ENCODE measurements at regions not wholly inside any gene's neighbourhood (a gene's known extent, or its start where the extent isn't known, plus 50 kb on each side); places are given as distances from the start of the nearest gene placed in this dataset.

DNA sequence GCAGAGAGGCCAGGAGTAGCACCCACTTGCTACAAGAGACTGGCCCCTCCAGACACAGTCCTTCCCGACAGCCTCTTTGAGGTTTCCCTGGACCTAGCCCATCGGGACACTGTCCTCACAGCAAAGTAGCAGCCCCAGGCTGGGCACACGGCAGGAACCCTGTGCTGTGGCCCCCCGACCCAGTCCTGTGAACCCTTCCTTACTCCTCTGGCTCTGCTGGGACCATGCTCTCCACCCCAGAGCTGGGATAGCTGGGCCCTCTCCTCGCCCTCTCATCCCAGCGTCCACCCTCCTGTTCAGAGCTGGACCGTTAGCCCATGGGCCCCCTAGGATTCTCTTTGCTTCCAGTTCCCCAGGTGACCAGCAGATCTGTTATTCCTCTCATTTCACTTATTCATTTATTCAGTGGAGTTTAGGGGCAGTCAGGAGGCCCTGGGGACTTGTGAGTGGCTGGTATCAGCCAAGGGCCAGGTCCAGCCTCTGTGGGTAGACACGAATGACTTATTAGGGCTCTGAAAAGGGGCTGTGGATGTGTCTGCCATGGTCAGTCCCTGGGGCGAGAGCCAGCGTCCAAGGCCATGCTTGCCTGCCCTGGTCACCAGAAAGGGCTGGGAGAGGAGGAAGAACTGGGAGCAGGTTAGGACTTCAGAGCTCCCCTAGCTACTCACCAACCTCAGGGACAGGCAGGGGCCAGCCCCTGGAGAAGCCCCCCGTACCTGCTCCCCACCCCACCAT lies 117.6 kb upstream of the RUNX3 start:
- no peak overlapping the region for H3K4me3 ChIP-seq (ENCODE audit: low read depth, low read length)
- no peak for DNase-seq (ENCODE audit: low read depth)
- in situ Hi-C loops (cut with HindIII; ENCODE audit: low sequenced_read_pairs) = loop anchor here (10.0 kb wide), 1 partner anchor 63 kb away; no protein-coding TSS in a partner anchor
- TF ChIP-seq, protein P1, sequence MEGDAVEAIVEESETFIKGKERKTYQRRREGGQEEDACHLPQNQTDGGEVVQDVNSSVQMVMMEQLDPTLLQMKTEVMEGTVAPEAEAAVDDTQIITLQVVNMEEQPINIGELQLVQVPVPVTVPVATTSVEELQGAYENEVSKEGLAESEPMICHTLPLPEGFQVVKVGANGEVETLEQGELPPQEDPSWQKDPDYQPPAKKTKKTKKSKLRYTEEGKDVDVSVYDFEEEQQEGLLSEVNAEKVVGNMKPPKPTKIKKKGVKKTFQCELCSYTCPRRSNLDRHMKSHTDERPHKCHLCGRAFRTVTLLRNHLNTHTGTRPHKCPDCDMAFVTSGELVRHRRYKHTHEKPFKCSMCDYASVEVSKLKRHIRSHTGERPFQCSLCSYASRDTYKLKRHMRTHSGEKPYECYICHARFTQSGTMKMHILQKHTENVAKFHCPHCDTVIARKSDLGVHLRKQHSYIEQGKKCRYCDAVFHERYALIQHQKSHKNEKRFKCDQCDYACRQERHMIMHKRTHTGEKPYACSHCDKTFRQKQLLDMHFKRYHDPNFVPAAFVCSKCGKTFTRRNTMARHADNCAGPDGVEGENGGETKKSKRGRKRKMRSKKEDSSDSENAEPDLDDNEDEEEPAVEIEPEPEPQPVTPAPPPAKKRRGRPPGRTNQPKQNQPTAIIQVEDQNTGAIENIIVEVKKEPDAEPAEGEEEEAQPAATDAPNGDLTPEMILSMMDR (IDR thresholded peaks at IDR 0.05; ENCODE audit: low read depth, low read length, missing control alignments) = no peak

DNA sequence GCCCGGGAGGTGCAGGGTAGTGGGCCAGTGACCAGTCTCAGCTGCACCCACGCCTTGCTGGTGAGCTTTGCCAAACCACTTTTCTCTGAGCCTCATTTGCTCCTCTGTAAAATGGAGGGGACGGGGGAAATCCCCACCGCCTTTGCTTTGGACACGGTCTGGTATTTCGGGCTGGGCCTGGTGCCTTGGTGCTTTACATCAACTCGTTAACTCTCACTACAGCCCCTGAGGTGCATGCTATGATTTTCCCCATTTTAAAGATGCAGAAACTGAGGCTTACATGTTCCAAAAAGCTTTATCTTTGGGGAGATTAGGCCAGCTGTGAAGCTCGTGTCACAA lies 116.1 kb upstream of the RUNX3 start:
- no peak for DNase-seq (ENCODE audit: low read depth)
- no peak overlapping the region for H3K4me3 ChIP-seq (ENCODE audit: low read depth, low read length)
- TF ChIP-seq, protein P1 (IDR thresholded peaks at IDR 0.05; ENCODE audit: low read depth, low read length, missing control alignments) = no peak
- in situ Hi-C loops (cut with HindIII; ENCODE audit: low sequenced_read_pairs) = loop anchor here (10.0 kb wide), 1 partner anchor 61 kb away; no protein-coding TSS in a partner anchor

DNA sequence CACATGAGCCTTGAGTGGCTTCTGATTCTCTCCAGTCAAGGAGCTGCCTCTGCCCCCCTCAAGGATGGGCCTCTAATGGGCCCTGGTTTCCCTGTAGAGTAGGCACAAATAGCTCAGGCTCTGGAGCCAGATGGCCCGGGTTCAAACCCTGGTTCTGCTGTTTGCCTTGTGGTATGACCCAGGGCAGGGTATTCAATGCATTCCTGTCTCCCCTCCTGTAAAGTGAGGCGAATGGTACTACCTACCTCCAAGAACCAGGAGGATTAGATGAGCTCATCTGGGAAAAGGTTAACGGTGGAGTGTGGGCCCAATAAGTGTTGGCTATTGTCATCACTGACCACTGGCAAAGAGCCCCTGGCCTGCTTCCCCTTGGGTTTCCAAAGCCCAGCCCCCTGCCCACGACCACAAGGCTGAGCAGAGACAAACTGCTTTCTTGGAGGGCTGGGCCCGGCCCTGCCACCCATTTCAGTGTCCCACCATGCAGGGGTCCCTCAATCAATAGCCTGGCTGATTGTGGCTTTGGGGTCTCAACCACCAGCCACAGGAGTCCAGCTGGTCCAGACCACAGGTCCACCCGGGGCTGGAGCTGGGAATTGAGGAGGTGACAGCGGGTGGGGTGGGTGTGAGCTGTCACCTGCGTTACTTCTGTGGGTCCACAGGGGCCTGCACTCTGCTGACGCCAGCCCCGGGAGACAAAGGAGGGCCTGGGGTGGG lies 115.6 kb upstream of the RUNX3 start:
- no peak overlapping the region for H3K4me3 ChIP-seq (ENCODE audit: low read depth, low read length)
- TF ChIP-seq, protein P1 (IDR thresholded peaks at IDR 0.05; ENCODE audit: low read depth, low read length, missing control alignments) = no peak
- in situ Hi-C loops (cut with HindIII; ENCODE audit: low sequenced_read_pairs) = loop anchor here (10.0 kb wide), 1 partner anchor 61 kb away; no protein-coding TSS in a partner anchor
- DNase-seq (ENCODE audit: low read depth) = no peak

DNA sequence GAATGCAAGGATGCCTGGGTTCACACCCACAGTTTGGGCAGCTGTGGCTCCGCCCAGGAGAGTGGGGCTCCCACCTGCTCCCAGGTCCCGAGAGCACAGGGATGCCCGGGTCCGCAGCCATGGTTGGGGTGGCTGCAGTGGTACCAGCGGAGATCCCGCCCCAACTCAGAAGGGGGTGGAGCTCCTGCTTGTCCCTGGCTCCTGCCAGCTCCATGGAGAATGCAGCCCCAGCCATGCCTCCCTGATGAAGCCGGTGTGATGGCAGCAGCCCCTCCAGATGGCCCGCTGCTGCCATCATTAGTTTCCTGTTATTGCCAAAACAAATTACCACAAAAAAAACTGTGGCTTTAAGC lies 113.1 kb upstream of the RUNX3 start:
- no peak overlapping the region for H3K4me3 ChIP-seq (ENCODE audit: low read depth, low read length)
- TF ChIP-seq, protein P1 (IDR thresholded peaks at IDR 0.05; ENCODE audit: low read depth, low read length, missing control alignments) = no peak
- in situ Hi-C loops (cut with HindIII; ENCODE audit: low sequenced_read_pairs) = loop anchor here (5.0 to 10.0 kb wide), 2 partner anchors 39 to 58 kb away; no protein-coding TSS in a partner anchor
- DNase-seq (ENCODE audit: low read depth) = no peak

DNA sequence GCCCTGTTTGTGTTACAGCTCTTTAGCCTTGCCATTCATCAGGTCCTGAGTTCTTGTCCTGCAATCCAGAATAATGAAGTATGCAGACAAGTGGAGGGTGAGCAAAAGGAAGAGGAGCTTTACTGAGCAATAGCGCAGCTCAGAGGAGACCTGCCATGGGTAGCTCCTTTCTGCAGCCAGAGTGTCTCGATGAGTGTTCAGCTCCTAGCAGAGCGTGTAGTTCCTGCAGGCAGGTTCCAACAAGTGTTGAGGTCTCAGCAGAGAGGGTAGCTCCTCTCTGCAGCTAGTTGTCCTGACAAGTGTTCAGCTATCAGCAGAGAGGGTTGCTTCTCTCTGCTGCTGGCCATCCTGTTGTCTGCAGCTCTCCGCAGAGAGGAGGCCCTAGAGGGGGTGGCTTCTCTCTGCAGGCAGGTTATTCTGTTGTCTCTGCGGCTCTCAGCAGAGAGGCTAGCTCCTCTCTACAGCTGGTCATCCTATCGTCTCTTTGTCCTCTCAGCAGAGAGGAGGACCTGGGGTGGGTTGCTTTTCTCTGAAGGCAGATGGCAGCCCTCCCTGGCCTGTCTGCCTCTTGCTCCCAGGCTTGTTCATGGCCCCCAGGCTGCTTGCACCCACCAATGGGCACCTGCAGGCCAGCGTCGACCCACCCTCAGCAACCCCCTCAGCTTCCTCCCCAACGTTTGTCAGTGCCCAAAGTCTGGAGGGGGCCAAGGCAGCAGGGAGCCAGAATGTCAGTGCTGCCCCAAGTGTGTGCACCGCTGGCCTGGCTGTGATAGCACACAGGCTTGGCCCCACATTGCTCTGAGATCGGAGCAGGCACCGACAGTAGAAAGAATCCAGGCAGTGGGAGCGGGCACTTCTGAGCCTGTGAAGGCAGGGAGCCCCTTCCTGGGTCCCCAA lies 112.5 kb upstream of the RUNX3 start:
- TF ChIP-seq, protein P1 (IDR thresholded peaks at IDR 0.05; ENCODE audit: low read depth, low read length, missing control alignments) = no peak
- in situ Hi-C loops (cut with HindIII; ENCODE audit: low sequenced_read_pairs) = loop anchor here (5.0 to 10.0 kb wide), 2 partner anchors 40 to 58 kb away; no protein-coding TSS in a partner anchor
- H3K4me3 ChIP-seq (ENCODE audit: low read depth, low read length) = no peak overlapping the region
- DNase-seq (ENCODE audit: low read depth) = no peak

DNA sequence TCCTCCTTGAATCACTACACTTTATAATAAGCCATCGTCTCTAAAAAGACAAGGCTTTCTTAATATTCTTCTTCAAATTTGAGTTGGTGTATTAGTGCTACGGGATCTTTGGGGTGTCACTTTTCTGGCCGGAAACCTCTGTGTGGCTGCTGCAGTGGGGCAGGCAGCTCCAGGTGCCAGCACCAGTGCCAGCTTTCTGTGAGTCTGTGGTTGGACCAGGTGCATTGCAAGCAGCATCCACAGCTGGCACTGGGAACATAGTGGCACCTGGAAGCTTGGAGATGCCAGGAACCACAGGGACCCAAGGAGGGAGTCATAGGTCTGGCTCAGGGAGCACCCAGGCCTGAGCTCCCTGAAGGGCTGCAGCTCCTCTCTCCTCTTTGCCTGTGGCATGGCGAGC lies 111.8 kb upstream of the RUNX3 start:
- H3K4me3 ChIP-seq (ENCODE audit: low read depth, low read length) = no peak overlapping the region
- TF ChIP-seq, protein P1 (IDR thresholded peaks at IDR 0.05; ENCODE audit: low read depth, low read length, missing control alignments) = no peak
- DNase-seq (ENCODE audit: low read depth) = no peak
- in situ Hi-C loops (cut with HindIII; ENCODE audit: low sequenced_read_pairs) = loop anchor here (5.0 to 10.0 kb wide), 2 partner anchors 40 to 57 kb away; no protein-coding TSS in a partner anchor
